ENCODE measurements at regions not wholly inside any gene's neighbourhood (a gene's known extent, or its start where the extent isn't known, plus 50 kb on each side); places are given as distances from the start of the nearest gene placed in this dataset.

- no peak for TF ChIP-seq ZNF565 (CRISPR knock-in tag; conservative IDR thresholded peaks at IDR 0.05; ENCODE audit: low read depth)
- no peak for TF ChIP-seq TCF4 (CRISPR knock-in tag; IDR thresholded peaks at IDR 0.05; ENCODE audit: borderline replicate concordance)
- TF ChIP-seq, protein P1, sequence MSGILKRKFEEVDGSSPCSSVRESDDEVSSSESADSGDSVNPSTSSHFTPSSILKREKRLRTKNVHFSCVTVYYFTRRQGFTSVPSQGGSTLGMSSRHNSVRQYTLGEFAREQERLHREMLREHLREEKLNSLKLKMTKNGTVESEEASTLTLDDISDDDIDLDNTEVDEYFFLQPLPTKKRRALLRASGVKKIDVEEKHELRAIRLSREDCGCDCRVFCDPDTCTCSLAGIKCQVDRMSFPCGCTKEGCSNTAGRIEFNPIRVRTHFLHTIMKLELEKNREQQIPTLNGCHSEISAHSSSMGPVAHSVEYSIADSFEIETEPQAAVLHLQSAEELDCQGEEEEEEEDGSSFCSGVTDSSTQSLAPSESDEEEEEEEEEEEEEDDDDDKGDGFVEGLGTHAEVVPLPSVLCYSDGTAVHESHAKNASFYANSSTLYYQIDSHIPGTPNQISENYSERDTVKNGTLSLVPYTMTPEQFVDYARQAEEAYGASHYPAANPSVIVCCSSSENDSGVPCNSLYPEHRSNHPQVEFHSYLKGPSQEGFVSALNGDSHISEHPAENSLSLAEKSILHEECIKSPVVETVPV (CRISPR knock-in tag; IDR thresholded peaks at IDR 0.05) = no peak
- no peak for TF ChIP-seq ZFP30 (CRISPR knock-in tag; IDR thresholded peaks at IDR 0.05)
- no peak for TF ChIP-seq PPARA (CRISPR knock-in tag; IDR thresholded peaks at IDR 0.05; ENCODE audit: borderline replicate concordance)
- TF ChIP-seq, protein P2, sequence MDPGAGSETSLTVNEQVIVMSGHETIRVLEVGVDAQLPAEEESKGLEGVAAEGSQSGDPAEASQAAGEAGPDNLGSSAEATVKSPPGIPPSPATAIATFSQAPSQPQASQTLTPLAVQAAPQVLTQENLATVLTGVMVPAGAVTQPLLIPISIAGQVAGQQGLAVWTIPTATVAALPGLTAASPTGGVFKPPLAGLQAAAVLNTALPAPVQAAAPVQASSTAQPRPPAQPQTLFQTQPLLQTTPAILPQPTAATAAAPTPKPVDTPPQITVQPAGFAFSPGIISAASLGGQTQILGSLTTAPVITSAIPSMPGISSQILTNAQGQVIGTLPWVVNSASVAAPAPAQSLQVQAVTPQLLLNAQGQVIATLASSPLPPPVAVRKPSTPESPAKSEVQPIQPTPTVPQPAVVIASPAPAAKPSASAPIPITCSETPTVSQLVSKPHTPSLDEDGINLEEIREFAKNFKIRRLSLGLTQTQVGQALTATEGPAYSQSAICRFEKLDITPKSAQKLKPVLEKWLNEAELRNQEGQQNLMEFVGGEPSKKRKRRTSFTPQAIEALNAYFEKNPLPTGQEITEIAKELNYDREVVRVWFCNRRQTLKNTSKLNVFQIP (CRISPR knock-in tag; IDR thresholded peaks at IDR 0.05; ENCODE audit: borderline replicate concordance, low read depth) = no peak
- no peak for TF ChIP-seq ARNTL (CRISPR knock-in tag; IDR thresholded peaks at IDR 0.05; ENCODE audit: borderline replicate concordance, low read depth)
- TF ChIP-seq, protein P3, sequence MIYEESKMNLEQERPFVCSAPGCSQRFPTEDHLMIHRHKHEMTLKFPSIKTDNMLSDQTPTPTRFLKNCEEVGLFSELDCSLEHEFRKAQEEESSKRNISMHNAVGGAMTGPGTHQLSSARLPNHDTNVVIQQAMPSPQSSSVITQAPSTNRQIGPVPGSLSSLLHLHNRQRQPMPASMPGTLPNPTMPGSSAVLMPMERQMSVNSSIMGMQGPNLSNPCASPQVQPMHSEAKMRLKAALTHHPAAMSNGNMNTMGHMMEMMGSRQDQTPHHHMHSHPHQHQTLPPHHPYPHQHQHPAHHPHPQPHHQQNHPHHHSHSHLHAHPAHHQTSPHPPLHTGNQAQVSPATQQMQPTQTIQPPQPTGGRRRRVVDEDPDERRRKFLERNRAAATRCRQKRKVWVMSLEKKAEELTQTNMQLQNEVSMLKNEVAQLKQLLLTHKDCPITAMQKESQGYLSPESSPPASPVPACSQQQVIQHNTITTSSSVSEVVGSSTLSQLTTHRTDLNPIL (CRISPR knock-in tag; IDR thresholded peaks at IDR 0.05; ENCODE audit: low read depth) = no peak
- no peak for TF ChIP-seq SNAI2 (CRISPR knock-in tag; IDR thresholded peaks at IDR 0.05)
- no peak for TF ChIP-seq ZNF70 (CRISPR knock-in tag; IDR thresholded peaks at IDR 0.05)
Measured at GRCh38 chr20:4373454-4373853, 124.4 kb upstream of the ADRA1D start.
